GM10266 (cell line): ENCODE measurements at regions not wholly inside any gene's neighbourhood (a gene's known extent, or its start where the extent isn't known, plus 50 kb on each side); places are given as distances from the start of the nearest gene placed in this dataset.

Experiments
- DNase-seq: peaks from one replicate; pipeline ENCODE4 v3.0.0; 2012; ENCODE audit errors: extremely low spot score
- TF ChIP-seq, protein P1 (sequence below): IDR thresholded peaks from 2 replicates; pipeline ENCODE4 v1.5.1; 2012; ENCODE audit warnings: mild to moderate bottlenecking, low read depth; ENCODE audit not compliant: control insufficient read depth, insufficient read depth; ENCODE audit errors: missing control alignments

DNA sequence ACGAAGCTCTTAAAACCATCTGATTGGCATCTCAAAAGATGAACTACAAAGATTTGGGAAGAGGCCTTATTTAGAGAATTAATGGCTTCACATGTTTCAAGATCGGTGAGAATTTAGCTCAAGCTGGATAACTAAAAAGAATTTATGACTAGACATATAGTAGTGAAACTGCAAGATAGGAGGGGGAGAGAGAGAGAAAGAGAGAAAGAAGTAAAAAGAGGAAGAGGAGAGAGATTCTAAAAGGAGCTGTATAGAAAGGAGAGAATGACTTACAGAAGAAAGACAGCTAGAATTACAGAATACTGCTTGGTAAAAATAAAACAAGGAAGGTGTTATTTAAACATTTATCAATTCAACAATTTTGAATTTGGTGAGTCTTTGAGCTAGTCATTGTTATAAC lies 592.3 kb downstream of the SH2D4B start:
- TF ChIP-seq, protein P1, sequence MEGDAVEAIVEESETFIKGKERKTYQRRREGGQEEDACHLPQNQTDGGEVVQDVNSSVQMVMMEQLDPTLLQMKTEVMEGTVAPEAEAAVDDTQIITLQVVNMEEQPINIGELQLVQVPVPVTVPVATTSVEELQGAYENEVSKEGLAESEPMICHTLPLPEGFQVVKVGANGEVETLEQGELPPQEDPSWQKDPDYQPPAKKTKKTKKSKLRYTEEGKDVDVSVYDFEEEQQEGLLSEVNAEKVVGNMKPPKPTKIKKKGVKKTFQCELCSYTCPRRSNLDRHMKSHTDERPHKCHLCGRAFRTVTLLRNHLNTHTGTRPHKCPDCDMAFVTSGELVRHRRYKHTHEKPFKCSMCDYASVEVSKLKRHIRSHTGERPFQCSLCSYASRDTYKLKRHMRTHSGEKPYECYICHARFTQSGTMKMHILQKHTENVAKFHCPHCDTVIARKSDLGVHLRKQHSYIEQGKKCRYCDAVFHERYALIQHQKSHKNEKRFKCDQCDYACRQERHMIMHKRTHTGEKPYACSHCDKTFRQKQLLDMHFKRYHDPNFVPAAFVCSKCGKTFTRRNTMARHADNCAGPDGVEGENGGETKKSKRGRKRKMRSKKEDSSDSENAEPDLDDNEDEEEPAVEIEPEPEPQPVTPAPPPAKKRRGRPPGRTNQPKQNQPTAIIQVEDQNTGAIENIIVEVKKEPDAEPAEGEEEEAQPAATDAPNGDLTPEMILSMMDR: no peak
- no peak for DNase-seq

DNA sequence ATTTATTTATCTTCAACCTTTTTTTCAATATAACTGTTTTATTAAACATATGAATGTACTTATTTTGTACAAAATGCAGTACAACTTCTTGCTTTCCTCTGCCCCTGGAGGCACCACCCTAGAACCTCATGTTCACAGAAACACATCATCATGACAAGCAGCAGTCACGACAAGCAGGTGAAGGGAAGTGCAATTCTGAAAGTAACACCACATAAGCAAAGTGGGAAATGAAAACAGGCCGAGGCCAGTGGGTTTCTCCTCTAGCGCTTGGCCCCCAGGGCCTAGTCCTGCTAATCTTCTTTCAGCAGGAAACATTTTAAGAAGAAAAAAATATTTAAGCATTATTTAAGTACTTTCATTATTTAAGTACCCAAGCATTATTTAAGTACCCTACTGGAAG lies 598.1 kb downstream of the SH2D4B start:
- TF ChIP-seq, protein P1: no peak
- peak; percentile 18 for DNase-seq

DNA sequence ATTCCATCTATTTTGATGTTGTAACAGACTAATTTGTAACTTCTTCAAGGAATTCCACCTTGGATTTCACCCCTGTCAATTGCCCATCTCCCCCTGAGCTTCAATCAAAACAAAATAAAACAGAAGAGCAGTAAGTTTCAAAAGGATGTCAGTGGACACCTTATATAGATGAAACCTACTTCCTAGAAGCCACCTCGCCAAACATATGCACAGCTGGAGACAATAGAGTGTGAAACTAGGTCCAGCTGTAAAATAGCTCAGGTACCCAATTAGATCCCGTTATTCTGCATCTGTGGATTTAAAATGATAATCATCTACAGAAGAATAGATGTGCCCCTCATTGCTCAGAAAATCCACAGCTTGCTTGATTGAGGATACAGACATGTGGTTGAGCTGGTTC lies 598.6 kb downstream of the SH2D4B start:
- TF ChIP-seq, protein P1: no peak
- no peak for DNase-seq

DNA sequence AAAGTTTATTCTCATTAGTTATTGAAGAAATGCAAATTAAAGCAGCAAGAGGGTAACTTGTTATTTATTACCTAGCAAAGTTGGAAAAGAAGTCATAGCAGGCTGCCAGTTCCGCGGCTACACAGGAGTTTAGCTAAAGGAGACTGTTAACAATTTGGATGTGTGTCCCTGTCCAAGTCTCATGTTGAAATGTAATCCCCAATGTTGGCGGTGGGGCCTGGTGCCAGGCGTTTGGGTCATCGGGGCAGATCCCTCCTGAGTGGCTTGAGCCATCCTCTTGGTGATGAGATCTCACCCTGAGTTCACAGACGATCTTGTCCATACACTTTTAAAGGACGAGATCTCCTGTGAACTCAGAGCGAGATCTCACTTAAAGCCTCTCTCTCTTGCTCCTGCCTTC lies 608.3 kb downstream of the SH2D4B start:
- TF ChIP-seq, protein P1: no peak
- DNase-seq: no peak

DNA sequence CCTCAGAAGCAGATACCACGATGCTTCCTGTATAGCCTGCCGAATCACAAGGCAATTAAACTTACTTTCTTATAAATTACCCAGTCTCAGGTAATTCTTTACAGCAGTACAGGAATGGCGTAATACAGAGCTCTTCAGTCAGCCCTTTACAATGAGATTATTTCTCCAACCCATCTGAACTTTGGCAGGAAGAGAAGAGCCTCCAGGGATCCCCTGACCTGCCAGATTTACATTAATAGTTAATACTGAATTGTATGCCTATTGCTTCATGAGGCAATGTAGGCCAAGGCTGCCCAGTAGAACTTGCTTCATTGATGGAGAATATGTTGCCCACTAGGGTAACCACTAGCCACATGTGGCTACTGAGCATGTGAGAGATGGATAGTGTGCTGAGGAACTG lies 608.7 kb downstream of the SH2D4B start:
- TF ChIP-seq, protein P1: no peak
- DNase-seq: no peak

DNA sequence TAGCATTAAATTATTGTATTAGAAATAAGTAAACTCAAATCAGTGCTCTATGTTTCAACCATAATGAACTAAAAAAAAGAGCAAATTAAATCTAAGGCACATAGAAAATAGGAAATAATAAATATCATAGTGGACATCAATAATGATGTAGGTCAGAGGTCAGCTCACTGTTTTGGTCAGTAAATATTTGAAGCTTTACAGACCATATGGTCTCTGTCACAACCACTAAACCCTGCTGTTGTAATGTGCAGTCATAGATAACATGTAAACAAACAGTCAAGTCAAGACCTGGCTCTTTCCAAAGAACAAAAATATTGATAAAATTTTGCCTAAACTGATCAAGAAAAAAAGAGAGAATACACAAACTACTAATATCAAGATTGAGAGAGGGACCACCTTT lies 615.0 kb downstream of the SH2D4B start:
- TF ChIP-seq, protein P1: no peak

DNA sequence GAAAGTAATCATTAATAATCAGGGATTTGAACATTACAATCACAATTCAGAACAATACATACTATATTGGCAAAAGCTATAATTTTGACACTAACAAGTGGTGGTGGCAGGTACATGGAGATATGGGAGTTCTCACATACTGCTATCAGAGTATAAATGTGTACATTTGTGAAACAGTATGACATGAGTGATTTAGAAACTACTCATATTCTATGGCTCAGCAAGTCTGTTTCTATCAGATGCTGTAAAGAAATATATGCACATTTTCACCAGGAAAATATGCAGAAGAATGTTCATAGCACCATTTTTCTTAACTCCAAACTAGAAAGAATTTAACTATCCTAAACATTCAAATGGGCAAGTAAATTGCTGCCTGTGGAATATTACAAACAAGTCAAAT lies 620.0 kb downstream of the SH2D4B start:
- TF ChIP-seq, protein P1: no peak
- DNase-seq: no peak

More for the DNA sequence above, 615.0 kb downstream of the SH2D4B start:
- DNase-seq: no peak
